A172 (cell line): ENCODE measurements at regions not wholly inside any gene's neighbourhood (a gene's known extent, or its start where the extent isn't known, plus 50 kb on each side); places are given as distances from the start of the nearest gene placed in this dataset.
"Not testable (repeated sequence)": the region's sequence is repeated elsewhere in the genome, so short reads cannot be mapped to it uniquely, and the experiment has no call there.

ENCODE experiments used
- DNase-seq: peaks from one replicate; pipeline ENCODE4 v3.0.0-alpha.2; 2015; ENCODE audit warnings: low spot score

DNA sequence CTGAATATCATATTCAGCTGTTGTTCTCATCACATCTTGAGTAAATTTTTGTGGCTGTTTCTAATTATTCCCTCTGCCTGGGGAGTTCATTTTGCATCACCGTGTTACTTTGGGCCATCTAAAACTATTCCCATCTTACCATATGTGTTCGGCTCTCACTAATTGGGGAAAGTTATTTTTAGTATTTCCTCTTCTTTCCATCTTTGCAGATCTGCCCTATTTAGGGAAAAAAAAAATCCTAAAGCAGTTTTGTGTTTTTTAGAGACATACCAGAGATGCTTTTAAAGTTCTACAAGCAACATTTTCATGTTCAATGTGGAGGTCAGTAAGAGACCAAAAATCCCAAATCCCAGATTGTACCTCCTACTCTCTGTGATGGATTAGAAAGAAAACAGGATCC, 111.3 kb upstream of the NDUFV2 start:
- DNase-seq, result no peak

DNA sequence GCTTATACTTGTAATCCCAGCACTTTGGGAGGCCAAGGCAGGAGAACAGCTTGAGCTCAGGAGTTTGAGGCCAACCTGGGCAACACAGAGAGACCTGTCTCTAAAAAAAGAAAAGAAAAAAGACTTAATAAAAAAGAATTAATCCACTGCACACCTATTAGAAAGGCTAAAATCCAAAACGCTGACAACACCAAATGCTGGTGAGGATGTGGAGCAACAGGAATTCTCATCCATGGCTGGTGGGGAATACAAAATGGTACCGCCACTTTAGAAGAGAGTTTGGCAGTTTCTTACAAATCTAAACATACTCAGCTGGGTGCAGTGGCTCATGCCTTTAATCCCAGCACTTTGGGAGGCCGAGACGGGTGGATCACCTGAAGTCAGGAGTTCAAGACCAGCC, 110.0 kb upstream of the NDUFV2 start:
- DNase-seq, result not testable (repeated sequence)

DNA sequence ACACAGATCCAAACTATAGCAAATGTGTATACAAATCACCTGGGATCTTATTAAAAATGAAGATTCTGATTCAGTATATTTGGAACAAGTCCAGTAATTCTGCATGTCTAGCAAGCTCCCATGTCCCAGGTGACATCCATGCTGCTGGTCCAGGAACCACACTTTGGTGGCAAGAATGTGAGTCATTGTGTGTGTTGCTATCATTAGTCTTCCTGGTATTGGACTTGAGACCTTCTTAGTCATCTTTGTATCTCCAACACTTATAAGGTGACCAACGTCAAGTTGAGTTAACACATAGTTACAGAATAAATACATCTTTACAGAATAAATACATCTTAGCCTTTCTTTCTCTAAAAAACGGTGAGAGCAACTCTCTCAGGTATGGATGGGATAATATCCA, 107.9 kb upstream of the NDUFV2 start:
- DNase-seq, result no peak

DNA sequence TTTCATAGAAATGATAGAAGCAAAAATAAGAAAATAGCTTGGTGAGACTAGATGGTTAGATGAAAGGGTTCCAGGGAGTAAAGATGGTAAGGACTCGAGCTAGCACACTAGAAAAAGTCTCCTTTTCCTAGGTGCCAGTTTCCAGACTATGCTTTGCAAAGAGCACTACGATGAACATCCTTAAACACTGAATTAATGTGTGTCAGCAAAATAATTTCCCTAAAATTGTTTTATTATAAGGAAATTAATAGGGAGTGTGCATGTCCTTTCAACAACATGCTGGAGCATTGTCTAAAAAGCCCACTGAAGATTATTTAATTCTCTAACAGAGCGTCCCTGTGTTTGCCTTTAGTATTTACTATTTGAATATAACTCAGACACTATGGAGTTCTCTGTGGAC, 107.4 kb upstream of the NDUFV2 start:
- no peak for DNase-seq

DNA sequence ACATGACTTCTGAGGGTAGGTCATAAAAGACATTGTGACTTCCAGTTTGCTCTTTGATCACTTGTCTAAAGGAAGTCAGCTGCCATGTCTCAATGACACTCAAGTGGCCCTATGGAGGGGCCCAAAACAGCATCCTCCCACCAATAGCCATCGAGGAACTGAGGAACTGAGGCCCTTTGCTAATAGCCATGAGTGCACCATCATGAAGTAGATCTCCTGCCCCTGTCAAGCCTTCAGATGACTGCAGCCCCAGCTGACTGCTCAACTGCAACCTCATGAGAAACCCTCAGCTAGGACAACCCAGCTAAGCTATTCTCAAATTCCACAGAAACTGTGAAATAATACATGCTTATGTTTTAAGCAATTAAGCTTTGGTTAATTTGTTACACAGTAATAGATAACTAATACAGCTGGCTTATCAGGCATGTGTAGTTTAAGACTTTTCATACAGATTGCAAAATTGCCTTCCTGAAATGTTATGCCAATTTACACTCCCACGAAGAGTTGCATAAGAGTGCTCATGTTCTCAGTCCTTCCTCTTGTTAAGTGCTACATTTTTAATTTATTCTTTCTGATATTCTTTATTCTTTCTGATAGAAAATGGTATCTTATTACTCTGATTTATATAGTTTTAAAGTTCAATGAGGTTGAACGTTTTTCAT, 105.6 kb upstream of the NDUFV2 start:
- DNase-seq, result no peak

DNA sequence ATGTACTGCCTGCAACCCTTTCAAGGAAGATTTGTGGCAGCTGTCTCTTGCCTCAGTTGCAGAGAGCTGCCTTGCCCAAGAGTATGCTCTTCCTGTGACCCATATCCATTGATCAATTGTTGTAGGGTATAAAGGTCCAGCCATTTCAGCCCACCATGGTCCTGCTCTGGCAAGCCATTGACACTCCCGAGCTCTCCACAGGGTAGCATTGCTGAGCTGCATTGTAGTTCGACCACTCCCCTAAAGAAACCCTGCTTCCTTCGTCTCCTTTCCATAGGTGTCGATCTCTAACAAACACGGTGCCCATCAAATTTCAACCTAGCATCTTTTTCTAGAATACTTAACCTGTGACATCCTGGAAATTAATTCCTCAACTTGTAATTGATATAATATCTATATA, 104.9 kb upstream of the NDUFV2 start:
- no peak for DNase-seq

DNA sequence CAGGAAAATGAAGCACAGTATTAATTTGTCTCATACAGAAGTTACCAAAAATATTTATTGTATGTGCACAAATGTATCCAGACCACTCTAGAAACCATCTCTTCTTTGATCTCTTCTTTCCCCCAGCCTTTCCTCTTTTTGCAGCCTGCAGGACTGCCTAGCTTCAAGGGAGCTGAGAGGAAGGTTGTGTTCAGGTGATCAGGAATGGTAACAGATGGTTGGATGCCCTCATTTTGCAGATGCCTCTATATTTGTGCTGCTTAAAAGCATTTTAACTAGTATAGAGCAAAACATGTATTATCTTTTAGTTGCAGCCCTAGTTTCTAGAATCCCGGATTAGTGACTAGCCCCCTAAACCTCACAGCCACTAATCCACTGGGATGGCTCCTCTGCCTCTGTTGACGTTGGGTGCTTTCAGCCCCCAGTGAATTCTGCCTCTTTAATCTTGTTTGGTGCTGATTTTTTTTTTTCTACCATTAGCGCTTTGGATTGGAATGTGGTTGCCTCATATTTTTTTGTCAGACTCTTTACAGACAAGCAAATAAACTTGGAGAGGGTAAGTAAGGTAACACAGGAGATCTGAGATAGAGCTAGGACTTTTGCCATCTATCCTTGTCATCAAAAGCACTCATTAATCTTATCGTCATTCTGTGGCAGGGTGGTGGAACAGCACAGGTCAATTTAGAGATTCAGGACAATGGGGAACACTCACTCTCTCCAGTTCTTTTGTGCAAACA, 103.8 kb upstream of the NDUFV2 start:
- no peak for DNase-seq

DNA sequence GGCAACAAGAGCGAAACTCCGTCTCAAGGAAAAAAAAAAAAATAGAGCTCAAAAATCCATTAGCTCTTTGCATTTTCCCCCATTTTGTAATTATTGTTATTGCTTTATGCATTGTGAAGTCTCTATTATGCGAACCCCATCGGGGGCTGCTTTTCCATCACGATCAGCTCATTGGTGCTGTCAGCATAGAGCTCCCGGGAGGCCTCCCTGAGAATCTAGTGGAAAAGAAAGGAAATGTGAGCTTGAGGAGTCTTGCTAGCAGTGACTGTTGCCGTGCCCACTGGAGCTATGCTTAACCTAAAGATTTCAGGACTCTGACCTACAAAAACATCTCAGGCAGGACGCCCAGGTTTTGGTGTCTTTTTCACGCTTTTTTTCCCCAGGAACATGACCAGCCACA, 102.6 kb upstream of the NDUFV2 start:
- no peak for DNase-seq

DNA sequence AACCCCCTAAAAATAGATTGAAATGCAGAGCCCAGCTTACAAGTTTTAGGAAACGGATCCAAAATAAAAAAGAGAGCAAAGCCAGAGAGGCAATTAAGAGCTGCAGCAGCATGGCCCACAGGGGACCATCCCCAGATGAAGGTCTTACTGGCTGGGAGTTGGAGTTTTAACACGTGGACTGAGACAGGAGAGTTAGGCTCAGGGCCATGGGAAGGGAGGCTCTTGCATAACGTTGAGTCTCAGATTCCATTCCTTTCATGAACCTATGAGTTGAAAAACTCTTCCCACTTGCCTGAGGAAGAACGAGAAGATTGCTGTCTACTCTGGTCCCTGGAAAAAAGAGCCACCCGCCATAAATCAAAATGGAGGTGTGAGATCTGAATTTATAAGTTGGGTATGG, 101.8 kb upstream of the NDUFV2 start:
- no peak for DNase-seq

DNA sequence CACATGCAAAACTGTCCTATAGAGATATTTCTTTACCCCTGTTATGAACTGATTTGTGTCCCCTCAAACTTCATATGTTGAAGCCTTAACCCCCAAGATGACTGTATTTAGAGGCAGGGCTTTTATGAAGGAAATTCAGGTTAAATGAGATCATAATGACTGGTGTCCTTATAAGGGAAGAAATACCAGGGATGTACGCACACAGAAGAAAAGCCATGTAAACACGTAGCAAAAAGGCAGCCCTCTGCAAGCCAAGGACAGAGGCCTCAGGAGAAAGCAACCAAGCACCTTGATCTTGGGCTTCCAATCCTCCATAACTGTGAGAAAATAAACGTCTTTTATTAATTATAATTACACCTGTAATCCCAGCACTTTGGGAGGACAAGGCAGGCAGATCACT, 101.3 kb upstream of the NDUFV2 start:
- no peak for DNase-seq

DNA sequence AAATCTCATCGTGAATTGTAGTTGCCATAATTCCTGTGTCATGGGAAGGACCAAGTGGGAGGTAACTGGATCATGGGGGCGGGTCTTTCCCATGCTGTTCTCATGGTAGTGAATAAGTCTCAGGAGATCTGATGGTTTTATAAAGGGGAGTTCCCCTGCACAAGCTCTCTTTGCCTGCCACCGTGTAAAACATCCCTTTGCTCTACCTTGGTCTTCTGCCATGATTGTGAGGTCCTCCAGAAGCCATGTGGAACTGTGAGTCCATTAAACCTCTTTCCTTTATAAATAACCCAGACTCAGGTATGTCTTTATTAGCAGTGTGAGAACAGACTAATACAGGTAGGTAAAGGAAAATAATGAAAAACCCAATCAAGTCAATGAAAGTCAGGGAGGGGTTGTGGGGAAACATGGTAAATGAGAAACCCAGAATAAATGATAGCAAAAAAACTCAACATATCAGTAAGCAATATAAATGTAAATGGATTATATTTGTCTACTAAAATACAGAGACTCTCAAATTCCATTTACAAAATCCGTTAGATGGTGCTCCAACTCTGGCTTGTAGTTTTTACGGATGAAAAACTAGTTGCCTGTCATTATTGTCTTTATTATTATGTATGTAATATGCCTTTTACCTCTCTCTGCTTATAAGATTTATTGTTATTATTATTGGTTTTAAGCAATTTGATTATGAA, 98.9 kb upstream of the NDUFV2 start:
- no peak for DNase-seq

DNA sequence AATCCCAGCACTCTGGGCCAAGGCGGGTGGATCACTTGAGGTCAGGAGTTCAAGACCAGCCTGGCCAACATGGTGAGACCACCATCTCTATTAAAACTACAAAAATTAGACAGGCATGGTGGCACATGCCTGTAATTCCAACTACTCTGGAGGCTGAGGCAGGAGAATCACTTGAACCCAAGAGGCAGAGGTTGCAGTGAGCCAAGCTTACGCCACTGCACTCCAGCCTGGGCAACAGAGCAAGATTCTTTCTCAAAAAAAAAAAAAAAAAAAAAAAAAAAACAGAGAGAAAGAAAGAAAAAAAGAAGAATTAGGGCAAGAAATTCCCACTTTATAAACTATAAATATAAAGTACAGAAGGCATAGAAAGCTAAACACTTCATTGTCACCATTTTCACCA, 98.2 kb upstream of the NDUFV2 start:
- DNase-seq, result not testable (repeated sequence)

DNA sequence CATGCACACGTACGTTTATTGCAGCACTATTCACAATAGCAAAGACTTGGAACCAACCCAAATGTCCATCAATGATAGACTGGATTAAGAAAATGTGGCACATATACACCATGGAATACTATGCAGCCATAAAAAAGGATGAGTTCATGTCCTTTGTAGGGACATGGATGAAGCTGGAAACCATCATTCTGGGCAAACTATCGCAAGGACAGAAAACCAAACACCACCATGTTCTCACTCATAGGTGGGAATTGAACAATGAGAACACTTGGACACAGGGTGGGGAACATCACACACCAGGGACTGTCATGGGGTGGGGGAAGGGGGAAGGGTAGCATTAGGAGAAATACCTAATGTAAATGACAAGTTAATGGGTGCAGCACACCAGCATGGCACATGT, 94.8 kb upstream of the NDUFV2 start:
- not testable (repeated sequence) for DNase-seq

DNA sequence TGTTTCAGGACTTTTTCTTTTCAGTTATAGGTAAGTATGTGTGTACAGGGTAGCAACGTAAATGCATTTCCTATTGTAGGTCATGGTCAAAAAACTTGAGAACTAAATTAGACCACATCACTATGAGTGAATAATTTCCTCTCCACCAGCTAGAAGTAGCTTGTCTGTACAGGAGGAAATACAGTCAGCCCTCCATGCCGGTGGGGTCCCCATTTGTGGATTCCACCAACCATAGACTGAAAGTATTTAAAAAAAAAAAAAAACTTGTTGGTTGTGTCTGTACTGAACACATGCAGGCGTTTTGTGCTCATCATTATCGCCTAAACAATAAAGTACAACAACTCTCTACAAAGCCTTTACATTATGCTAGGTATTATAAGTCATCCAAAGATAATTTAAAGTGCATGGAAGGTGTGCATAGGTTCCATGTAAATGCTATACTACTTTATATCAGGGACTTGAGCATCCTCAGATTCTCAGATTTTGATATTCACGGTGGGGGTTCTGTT, 94.2 kb upstream of the NDUFV2 start:
- DNase-seq, result no peak

DNA sequence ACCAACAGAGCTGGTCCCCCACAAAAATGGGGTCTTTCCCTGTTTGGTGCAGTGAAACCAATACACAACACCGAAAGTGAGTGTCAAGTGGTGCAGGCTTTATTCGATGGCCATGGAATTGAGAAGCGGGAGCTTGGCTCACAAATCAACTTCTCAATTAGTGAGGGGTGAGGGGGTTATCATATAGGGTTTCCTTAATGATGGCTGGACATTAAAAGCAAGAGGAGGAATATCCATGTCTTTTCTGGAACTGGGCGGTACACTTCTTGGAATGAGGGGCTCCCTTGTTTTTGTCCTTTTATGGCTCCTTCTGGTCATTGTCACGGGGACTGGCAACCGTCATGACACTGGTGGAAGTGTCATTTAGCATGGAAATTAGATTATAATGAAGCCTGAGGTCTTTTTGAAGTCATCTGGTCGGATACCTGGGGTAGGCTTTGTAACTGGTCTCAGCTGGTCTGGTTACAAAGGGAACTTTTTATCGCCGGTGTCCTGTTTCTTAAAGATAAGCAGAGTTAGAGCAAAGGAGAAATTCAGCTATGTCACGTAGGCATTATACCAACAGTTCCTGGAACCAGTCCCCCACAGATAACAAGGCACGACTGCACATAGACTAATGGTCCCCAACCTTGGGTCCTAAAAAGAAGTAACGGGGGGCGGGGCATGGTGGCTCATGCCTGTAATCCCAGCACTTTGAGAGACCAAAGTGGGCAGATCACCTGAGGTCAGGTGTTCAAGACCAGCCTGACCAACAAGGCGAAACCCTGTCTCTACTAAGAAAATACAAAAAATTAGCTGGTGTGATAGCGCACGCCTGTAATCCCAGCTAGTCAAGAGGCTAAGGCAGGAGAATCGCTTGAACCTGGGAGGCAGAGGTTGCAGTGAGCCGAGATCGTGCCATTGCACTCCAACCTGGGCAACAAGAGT, 93.5 kb upstream of the NDUFV2 start:
- DNase-seq, result no peak

DNA sequence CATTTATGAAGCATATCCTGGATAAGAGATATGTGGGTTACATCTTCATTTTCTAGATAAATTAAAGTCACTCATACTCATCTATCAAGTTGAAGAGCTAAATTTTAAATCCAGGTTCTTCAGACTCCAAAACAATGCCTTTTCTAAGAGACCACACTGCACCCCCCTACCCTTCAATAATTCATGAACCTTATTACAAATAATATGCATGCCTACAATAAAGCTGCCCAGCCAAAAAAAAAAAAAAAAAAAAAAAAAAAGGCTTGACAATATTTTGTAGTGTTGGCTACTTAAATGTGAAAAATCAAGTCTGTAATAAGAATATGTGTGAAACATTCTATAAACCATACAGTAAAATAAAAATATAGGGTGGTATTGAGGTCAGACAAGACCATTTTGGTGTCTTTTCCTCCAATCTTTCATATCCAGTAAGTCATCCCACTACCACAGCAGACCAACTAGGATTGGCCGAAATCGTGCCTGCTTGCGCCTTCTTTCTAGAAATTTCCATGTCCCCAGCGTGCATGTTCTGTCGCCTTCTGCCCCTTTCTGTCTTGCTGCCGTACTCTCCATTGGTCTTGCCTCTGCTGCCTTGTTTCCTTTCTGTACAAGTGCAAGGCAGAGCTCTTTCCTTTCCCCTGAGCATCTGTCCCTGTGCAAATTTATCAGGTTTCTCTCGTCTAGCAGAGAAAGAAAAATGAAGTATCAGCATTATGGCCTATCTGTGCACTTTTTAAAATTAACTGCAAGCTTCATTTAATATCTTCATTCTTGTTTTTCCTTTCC, 92.6 kb upstream of the NDUFV2 start:
- no peak for DNase-seq

DNA sequence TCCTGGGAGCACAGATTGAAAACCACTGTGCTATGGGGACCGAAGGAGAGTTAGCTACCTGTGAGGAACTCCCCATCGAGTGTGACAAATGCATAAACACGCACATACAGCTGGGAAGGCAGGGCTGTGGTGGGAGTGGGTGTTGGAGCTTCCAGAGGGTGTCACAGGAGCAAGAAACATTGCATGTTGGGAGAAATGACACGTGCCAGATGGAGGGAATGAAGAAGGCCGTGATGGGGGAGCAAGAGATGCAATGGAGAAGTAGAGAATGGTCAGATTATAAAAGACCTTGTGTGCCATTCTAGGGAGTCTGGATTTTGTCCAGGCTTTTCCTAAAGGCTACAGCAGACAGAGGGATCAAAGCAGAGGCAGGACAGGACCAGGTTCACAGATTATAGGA, 91.1 kb upstream of the NDUFV2 start:
- DNase-seq, result no peak

DNA sequence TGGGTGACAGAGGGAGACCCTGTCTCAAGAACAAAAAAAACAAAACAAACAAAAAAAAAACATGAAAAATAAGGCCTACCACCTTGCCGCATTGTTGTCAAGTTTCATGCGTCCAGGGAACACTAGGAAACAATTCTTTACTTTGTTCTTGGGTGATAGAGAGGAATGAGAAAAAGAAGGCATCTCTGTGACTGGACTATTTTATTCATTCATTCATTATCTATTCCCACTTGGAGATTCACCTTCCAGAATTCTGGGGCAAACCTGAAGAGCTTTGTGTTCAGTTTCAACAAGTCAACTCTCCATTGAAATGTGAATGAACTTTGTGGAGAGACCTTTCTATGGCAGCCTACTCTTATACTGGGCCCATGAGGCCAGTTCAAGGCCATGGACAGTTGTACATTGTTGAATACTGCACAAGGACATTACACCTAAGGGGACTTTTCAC, 88.5 kb upstream of the NDUFV2 start:
- no peak for DNase-seq

DNA sequence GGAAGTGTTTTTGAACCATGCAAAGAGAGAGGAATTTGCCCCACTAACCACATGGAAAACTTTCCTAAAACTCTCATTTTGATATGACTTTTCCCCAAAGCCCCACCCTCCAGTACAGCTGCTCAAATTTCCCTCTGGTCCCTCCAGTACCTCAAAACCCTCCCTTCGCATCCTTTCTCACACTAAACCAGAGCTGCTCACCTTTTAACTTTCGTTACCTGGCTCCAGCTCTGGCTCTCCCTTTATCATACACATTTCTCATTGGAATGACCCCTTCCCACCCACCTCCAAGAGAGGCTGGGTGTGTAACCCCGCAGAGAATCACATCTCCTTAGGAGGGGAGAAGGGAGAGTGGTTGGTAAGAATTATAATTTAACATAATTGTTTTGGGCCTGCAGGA, 86.8 kb upstream of the NDUFV2 start:
- DNase-seq, result no peak

DNA sequence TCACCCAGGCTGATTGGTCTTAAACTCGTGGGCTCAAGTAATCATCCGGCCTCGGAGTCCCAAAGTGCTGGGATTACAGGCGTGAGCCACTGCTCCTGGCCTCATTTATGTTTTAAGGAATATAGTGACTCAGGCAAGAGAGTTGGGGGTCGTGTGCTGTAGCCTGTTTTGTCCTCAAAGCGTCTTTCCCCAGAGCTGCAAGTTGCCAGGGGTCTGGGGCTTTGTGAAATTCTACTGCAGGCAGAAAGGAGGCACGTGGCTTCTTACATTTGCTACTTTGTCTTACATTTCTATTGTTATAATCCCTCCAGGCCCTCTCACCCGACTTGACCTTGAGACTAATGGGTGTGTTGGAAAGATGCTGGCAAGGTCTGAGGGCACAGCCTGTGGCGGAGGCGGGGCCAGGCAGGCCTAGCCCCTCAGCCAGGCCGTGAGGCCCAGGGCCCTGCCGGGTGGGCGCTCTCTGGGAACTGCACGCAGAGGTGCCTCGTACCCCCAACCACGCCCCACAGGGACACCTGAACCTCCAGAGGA, 85.8 kb upstream of the NDUFV2 start:
- no peak for DNase-seq
